T-helper 2 cell (primary cell): ENCODE measurements at regions not wholly inside any gene's neighbourhood (a gene's known extent, or its start where the extent isn't known, plus 50 kb on each side); places are given as distances from the start of the nearest gene placed in this dataset.
"Not testable (repeated sequence)": the region's sequence is repeated elsewhere in the genome, so short reads cannot be mapped to it uniquely, and the experiment has no call there.

ENCODE experiments used
- DNase-seq, 5 experiments: peaks; one replicate each; pipeline versions ENCODE4 v3.0.0 to v3.0.0-alpha.2; 2012 to 2022

DNA sequence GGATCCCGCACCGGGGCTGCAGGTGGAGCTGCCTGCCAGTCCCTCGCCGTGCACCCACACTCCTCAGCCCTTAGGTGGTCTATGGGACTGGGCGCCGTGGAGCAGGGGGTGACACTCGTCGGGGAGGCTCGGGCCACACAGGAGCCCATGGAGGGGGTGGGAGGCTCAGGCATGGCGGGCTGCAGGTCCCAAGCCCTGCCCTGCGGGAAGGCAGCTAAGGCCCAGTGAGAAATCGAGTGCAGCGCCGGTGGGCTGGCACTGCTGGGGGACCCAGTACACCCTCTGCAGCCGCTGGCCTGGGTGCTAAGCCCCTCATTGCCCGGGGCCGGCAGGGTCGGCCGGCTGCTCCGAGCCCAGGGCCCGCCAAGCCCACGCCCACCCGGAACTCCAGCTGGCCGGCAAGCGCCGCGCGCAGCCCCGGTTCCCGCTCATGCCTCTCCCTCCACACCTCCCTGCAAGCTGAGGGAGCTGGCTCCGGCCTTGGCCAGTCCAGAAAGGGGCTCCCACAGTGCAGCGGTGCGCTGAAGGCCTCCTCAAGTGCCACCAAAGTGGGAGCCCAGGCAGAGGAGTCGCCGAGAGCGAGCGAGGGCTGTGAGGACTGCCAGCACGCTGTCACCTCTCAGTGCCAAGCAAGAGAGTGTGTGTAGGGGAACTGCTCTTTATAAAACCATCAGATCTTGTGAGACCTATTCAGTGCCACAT is 845.1 kb downstream of the CDH18 start:
- not testable (repeated sequence) for DNase-seq

DNA sequence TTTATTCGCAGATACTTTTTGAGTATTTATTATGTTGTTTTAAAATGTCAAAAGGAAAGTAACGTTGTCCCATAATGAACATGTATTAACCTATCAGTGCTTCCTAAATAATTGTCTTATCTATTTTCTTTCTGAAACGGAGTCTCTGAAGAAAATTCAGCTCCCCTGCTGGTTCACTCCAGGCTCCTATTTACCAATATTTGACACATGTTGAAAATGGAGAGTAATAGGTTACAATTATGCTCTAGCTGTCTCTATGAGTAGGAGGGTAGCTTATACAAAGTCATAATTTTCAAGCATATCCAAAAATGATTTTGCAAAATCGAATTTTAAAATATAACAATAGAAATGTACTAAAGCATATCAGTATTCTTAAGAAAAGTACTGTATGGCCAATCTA is 844.1 kb downstream of the CDH18 start:
- no peak for DNase-seq

DNA sequence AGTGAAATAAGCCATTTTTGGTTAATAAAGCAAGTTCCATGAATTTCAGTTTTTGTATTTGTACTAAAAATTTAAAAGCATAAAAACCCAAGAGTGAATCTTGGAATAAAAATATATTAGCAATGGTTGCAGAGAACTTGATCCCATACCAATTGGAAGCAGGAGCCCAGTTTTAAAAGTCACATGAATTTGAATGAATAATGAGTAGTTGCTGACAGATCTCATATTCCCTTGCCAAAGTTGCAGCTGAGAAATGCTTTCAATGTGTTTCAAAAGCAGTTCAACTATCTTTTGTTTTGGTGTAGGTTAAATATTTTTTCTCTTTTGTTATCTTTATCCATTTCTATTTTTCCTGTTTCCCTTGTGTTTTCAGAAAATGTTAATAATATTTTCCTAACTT is 818.6 kb downstream of the CDH18 start:
- DNase-seq: no peak

DNA sequence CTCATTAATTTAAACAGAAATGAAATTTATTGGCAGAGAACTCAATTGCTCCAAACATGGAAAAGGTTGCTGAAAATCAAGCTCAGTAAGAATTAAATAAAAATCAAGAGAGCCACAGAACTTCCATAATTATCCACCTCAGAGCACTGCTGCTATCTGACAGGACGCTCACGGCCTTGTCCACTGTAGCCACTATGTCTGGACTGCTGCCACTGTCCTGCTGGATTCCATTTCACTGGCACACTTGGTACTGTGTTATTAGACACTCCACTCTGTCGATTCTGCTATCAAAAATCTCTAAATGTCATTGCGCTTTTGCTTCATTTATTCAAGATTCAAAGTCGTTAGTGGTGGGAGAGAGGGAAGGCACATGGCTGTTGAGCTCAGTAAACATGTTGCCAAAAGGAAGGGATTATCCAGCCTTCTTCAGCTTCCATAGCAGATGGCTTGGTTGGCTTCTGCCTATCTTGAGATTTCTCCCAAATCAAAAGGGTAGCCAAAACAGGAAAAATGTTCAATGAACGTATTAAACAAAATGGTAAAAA is 815.0 kb downstream of the CDH18 start:
- DNase-seq: no peak

DNA sequence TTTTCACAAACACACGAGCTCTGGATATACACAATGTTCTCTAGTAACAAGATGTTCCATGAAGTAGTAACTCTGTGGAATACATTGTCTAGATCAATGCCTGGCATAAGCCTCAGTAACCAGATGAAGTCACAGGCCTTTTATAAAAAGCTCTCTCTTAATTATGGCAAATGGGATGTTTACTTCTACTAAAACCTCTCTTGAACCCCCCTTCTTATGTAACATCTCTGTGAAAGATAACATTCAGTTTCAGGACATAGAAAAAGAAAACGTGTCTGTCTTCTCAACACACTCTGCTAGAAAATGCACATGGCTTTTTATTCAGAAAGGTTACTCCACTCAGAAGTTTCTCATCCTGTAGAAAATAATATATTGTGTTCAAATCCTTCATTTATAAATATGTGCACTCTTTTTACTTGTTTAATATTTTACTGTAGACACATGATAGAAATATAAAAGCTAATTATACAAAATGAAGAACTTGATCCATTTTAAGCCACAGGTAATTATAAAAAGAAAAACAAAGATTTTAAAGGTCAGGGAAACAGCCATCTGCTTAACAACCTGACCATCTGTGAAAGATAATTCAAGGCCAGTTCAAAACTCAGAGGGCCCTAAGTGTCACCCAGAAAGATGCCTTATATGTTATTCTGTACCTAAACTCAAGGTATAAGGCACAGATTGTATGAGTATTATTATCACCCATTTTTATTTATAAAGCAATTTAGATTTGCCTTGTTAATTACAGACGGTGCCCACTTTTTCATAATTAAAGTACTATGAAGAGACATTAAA is 812.0 kb downstream of the CDH18 start:
- DNase-seq: no peak

DNA sequence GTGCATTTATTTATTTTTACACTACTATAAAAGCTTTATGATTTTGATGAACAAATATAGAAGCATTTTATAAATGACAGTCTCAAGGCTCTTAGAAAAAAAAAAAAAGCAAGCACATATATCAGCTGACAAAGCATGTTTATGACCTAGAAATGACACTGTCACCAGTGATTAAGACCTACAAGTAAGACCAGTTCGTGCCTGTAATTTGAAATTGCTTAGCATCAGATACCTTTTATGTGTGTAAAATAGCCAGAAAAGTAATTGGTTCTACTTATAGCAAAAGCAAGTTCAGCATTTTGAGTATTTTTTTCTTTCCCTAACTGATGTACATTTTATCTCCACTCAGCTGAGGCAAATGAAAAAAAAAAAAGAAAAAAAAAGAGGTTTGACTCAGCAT is 808.4 kb downstream of the CDH18 start:
- no peak for DNase-seq

DNA sequence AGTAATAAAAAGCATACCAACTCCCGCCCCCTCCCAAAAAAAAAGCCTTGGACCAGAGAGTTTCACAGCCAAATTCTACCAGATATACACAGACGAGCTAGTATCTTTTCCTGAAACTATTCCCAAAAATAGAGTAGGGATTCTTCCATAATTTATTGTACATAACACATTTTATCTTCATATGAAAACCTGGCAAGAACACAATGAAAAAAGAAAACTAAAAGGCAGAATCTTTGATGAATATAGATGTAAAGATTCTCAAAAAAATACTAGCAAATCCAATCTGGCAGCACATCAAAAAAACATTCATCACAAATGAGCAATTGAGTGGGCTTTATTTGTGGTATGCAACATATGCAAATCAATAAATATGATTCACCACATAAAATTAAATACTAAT is 798.8 kb downstream of the CDH18 start:
- no peak for DNase-seq

DNA sequence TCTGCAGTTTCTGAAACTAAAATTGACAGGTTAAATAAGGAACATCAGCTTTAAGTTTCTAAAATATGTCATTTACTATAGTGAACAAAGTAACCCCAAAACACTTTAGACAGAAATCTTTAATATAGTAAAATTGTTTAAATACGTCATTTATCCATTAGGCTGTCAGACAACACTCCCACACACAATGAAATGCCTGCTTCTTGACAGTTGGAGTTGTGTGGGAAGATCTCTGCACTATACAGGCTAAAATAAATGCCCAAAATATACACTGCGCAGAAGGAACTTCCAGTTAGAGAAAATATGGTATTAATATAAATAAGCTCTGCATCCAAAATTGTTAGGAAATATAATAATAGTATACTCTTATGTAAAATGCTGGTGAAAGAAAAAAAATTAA is 794.4 kb downstream of the CDH18 start:
- no peak for DNase-seq

DNA sequence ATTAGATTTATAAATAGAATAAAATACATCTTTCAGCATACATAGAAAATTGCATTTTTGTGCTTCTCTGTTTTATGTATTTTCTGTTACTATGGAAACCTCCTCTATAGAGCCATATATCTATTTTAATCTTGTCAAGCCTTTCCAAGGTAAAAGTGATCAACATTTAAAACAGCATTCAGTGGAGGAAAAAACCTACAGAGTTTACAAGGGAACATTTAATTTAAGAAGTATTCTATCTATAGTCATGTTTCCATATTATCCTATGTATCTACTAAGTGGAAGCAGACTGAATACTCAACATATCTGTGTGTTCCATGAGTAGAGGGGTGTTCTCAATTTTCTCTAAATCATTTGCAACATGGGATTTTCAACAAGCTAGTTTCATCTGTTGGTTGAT is 791.4 kb downstream of the CDH18 start:
- DNase-seq: no peak

DNA sequence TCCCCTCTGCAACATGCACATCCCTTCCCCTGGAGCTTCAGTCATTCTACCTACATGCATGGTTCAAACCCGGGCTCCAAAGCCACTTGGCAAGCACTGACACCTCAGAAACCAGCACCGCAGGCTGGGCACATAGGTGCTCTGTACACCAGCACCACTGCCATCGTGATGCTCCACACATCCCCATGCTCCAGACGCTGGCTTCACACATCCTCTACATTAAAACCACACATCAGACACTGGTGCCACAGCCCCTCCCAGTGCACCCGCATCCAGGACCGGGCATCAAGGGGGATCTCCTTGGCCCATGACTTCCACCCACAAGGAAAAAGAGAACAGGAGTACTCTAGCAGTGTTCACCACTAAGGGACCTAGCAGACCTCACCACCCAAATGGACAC is 787.7 kb downstream of the CDH18 start:
- DNase-seq: no peak

DNA sequence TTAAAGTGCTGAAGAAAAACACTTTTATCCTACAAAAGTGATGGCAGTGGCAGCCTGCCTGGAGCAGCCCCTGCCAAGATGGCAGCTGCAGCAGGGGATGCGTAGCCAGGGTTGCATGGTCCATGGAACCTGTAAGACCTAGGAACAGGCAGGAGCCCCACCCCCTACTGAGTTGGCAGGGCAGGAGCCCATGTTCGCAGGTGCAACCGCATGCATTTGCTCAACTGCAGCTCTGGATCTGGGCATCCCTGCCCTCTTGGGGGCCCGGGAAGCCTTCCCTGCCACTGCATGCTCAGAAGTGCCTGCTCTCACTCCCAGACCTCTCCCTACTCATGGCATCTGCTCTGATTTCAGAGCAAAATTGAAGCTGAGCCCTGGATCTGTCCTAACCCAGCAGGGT is 779.6 kb downstream of the CDH18 start:
- no peak for DNase-seq

DNA sequence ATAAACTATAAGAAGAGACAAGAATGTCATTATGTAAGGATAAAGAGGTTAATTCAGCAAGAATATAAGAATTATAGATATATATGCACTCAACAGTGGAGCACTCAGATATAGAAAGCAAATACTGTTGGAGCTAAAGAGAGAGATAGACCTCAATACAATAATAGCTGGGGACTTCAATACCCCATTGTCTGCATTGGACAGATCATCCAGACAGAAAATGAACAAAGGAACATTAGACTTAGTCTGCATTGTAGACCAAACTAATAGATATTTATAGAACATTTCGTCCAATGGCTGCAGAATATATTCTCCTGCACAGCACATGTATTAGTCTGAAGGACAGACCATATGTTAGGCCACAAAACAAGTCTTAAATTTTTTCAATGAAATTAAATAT is 777.1 kb downstream of the CDH18 start:
- DNase-seq: no peak

DNA sequence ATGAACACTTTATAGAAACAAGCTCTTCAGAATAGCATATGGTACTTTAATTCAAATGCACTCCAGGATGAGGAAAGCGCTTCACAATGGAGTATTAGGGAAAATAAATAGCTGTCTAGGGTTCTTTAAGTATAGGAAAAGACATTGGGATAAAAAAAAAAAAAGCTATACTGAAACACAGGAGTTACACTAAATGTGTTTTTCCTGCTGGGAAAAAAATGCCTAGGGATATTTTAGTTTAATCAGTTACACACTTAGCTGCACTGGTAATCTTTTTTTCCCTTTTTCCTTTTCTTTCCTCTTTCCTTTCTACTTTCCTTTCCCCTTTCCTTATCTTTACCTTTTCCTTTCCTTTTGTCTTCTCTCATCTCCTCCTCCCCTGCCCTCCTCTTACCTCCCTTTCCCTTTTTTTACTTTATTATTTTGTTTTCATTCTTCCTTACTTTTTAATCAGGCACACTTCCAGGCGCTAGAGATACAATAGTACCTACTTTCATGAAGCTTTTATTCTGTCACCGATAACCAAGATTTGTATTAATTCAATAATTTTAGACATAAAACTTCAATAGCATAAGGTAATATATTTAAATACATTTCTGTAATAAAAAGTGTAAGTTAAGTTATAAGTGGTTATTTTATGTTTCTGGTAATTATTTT is 758.7 kb downstream of the CDH18 start:
- no peak for DNase-seq

DNA sequence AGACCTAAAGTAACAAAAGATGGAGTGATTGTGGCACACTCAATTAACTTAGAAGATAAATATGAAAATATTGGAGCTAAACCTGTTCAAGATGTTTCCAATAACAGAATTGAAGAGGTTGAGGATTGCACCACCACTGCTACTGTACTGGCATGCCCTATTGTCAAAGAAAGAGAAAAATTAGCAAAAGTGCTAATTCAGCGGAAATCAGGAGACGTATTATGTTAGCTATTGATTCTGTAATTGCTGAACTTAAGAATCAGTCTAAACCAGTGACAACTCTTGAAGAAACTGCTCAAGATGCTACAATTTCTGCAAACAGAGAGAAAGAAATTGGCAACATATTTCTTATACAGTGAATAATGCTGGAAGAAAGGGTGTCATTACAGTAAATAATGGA is 754.4 kb downstream of the CDH18 start:
- DNase-seq: no peak

DNA sequence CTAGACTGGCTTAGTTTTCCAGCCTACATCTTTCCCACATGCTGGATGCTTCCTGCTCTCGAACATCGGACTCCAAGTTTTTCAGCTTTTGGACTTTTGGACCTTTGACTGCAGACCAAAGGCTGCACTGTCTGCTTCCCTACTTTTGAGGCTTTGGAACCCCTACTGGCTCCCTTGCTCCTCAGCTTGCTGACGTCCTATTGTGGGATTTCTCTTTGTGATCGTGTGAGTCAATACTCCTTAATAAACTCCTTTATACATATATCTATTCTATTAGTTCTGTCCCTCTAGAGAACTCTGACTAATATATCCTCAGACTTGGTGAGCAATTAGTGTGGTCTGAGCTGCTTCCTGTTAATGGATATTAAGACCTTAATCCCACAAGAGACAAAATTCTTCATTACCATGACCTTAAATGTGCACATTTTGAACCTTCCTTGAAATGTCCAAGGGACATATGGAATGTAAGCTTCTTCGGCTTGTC is 752.9 kb downstream of the CDH18 start:
- no peak for DNase-seq

DNA sequence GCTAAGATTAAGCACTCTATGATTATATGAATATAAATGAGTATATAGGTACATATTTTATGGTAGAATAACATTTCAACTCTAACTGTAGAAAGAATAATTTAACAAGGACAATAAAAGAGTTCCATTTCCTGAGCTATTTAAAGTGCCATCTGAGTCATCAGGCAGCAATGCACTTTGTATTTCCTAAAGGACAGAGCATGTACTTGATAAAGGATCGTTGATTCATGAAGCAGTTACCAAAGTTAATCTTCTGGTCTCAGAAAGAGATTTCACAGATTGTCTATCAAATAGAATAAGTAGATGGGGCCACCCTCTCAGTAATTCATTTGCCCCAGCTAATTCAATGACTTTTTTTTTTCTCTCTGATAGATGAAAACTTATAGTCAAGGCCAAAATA is 747.8 kb downstream of the CDH18 start:
- no peak for DNase-seq

DNA sequence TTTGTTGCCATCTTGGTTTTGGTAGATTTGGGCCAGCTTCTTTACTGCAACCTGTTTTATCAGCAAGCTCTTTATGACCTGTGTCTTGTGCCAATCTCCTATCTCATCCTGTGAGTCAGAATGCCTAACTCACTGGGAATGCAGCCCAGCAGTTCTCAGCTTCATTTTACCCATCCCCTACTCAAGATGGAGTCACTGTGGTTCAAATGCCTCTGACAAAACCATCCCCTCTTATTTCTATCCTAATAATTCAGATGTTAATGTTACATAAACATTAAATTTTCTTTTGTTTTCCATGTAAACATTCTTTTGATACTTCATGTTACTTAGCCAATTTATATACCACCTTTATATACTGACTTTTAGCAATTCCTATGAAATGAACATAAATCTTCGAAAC is 746.3 kb downstream of the CDH18 start:
- DNase-seq: no peak

DNA sequence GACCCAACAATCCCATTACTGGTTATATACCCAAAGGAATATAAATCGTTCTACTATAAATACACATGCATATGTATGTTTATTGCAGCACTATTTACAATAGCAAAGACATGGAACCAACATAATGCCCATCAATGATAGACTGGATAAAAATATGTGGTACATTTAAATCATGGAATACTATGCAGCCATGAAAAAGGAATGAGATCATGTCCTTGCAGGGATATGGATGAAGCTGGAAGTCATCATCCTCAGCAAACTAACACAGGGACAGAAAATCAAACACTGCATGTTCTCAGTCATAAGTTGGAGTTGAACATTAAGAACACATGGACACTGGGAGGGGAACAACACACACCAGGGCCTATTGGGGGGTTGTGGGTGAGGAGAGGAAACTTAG is 741.8 kb downstream of the CDH18 start:
- not testable (repeated sequence) for DNase-seq

DNA sequence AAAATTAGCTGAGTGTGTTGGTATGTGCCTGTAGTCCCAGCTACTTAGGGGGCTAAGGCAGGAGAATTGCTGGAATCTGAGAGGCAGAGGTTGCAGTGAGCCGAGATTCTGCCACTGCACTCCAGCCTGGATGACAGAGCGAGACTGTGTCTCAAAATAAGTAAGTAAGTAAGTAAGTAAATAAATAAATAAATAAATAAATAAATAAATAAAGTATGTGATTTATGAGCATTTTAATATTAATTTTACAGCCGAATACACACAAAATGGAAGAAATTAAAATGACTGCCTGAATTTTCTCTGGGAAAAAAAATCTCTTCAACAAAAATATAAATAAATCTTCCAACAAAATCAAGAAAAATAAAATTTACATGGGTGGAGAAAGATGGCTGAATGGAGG is 740.7 kb downstream of the CDH18 start:
- no peak for DNase-seq

DNA sequence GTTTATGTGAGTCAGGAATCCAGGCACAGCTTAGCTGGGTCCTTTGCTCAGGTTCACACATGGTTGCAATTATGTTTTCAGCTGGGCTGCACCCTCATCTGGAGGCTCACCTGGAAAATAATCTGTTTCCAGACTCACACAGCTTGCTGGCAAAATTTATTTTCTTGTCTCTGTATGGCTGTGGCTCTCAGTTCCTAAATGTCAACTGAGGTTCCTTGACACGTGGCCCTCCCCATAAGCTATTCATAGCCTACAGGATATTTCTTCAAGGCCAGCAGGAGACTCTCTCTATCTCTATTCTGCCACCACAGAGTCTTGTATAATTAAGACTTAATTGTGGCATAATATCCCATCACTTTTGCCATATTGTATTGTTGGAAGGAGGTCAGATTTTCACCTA is 732.0 kb downstream of the CDH18 start:
- no peak for DNase-seq

DNA sequence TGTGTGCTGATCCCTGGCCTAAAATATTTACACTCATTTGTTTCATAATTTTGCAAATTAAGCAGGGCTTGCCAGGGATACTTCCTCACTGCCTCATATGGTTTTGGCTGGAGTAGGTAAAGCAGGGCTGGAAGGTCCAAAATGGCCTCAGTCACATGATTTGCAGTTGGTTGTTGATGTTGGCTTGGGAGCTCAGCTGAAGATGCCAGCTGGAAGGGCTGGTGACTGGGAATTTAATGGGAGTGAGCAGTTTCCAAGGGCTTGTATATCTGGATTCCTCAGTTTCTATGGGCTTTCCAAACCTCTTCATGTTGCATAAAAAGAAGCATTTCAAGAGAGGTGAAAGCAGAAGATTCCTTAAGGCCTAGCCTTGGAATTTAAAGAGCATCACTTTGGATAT is 729.3 kb downstream of the CDH18 start:
- DNase-seq: no peak

DNA sequence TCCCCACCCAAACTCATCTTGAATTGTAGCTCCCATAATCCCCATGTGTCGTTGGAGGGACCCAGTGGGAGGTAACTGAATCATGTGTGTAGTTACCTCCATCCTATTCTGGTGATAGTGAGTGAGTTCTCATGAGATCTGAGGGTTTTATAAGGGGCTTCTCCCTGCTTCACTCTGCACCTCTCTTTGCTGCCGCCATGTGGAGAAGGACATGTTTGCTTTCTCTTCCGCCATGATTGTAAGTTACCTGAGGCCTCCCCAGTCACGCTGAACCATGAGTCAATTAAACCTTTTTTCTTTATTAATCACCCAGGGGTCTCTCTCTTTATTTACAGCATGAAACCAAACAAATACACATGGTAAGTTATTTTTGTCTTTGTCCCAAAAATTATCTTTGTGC is 726.1 kb downstream of the CDH18 start:
- no peak for DNase-seq

DNA sequence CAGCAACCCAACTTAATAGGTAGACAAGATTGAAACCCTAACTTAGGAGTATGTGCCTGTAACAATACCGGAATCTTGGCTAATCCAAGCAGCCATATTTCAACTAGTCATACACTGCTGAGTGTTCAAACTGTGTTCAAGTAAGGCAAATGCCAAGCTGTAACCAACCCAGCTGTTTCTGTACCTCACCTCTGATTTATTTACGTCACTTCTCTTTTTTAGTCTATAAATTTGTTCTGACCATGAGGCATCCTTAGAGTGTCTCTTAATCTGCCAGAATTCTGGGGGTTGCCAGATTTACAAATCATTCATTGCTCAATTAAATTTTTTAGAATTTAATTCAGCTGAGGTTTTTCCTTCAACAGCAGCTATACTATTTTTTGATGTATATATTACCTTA is 723.2 kb downstream of the CDH18 start:
- DNase-seq: no peak

DNA sequence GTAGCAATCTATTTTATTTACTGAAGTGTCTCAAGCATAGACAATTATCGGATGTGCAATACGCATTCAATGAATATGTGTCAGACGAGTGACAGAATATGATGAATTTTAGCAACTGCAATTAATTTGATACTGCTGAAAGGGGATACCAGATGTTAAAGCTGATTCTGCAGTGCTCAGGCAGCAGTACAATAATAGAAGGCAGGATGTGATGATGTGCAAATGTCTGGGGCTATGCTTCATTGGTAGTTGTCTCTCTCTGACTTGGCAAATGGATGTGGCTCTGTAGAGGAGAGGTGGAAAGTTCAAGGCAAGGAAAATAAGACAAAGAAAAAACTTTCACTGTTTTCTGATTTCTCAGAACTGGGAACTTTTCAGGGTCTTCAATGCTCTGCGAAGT is 721.2 kb downstream of the CDH18 start:
- no peak for DNase-seq
